Brain microvascular endothelial cell (primary cell): ENCODE measurements at regions not wholly inside any gene's neighbourhood (a gene's known extent, or its start where the extent isn't known, plus 50 kb on each side); places are given as distances from the start of the nearest gene placed in this dataset.

ENCODE experiments used
- DNase-seq: peaks from one replicate; pipeline ENCODE4 v3.0.0-alpha.2; 2020
- H3K27ac ChIP-seq: fragments of 250-450 bp; sonication (Bioruptor Pico); 2 replicates; pipeline ENCODE4 v1.5.1; 2020; ENCODE audit warnings: mild to moderate bottlenecking, moderate library complexity
- H3K27me3 ChIP-seq: fragments of 250-450 bp; sonication (Bioruptor Pico); replicated peaks from 2 replicates; pipeline ENCODE4 v1.5.1; 2020; ENCODE audit warnings: mild to moderate bottlenecking
- H3K36me3 ChIP-seq: fragments of 250-450 bp; sonication (Bioruptor Pico); replicated peaks from 2 replicates; pipeline ENCODE4 v1.5.1; 2020; ENCODE audit warnings: mild to moderate bottlenecking
- H3K4me3 ChIP-seq: 2 replicates; pipeline ENCODE4 v1.5.1; 2011; ENCODE audit warnings: low read depth, mild to moderate bottlenecking, control low read depth, low read length, moderate library complexity
- in situ Hi-C: cut with HindIII; loops from 2 replicates; pipeline ENCODE4 v1.10.0; 2017; ENCODE audit warnings: low sequenced_read_pairs, low pct_ligation_motif_present
- TF ChIP-seq, protein P1 (sequence below): IDR thresholded peaks from 2 replicates; pipeline ENCODE4 v1.5.1; 2011; ENCODE audit warnings: low read depth, mild to moderate bottlenecking, moderate library complexity, low read length, control low read depth, inconsistent platforms; ENCODE audit errors: missing control alignments

DNA sequence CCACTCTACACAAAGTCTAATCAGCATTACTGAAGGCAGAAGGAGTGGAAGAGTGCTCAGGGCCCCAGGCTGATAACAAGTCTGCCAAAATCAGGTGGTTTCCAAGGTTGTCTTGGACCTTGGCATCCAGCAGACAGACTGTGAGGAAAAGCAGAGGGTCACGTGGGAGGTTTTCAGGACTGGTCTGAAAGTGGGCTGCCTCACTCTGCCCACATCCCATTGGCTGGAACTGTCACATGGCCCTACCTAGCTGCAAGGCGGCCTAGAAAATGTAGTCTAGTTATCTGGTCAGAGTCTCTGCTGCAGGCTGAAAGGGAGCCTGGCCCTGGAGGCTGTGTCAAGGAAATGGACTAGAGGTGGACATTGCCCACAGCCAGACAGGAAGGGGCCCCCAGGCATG, 310.7 kb upstream of the ASIC2 start:
- TF ChIP-seq, protein P1, sequence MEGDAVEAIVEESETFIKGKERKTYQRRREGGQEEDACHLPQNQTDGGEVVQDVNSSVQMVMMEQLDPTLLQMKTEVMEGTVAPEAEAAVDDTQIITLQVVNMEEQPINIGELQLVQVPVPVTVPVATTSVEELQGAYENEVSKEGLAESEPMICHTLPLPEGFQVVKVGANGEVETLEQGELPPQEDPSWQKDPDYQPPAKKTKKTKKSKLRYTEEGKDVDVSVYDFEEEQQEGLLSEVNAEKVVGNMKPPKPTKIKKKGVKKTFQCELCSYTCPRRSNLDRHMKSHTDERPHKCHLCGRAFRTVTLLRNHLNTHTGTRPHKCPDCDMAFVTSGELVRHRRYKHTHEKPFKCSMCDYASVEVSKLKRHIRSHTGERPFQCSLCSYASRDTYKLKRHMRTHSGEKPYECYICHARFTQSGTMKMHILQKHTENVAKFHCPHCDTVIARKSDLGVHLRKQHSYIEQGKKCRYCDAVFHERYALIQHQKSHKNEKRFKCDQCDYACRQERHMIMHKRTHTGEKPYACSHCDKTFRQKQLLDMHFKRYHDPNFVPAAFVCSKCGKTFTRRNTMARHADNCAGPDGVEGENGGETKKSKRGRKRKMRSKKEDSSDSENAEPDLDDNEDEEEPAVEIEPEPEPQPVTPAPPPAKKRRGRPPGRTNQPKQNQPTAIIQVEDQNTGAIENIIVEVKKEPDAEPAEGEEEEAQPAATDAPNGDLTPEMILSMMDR = no peak
- Histone ChIP-seq H3K27me3 (no peaks in the 10 kb centered on the region), H3K4me3 (no peak overlapping the region), H3K27ac (no peak overlapping the region), H3K36me3 (no peaks in the 10 kb centered on the region)
- in situ Hi-C loops = no loop called here
- DNase-seq = no peak

DNA sequence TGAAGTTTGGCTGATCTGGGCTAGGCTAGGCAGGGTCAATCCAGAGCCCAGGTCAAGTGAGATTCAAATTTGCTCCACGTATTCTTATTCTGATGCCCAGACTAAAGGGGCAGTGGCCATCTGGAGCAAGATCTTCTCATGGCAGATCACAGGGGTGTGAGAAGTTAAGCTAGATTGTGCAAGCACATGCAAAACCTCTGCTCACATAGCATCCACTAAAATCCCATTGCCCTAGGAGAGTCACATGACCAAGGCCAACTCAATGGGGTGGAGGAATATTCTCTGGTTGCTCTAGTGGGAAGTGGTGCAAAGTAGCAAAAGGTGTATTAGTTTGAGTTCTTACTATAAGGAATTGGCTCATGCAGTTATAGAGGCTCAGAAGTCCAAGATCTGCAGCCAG, 318.4 kb upstream of the ASIC2 start:
- no peak overlapping the region for H3K27ac ChIP-seq
- H3K4me3 ChIP-seq = no peak overlapping the region
- in situ Hi-C loops = no loop called here
- H3K27me3 ChIP-seq = no peaks in the 10 kb centered on the region
- H3K36me3 ChIP-seq = no peaks in the 10 kb centered on the region
- no peak for DNase-seq
- TF ChIP-seq, protein P1 = no peak

DNA sequence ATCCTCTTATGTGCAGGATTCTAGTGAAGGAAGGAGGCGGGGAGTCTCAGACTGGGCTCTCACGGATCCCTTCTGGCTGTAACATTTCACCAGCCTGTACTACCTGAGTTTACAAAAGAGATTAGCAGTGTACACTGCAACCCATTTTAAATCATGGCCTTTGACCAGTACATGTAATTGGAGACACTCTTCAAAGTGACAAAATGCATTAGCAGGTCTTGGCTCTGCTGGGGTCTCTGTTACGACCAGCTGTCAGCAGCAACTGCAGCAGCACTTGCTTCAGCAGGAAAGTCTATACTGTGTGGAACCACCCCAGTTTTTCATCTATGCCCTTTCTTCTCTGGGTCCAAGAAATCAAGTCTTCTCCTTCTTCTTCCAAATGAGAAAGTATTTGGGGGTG, 322.8 kb upstream of the ASIC2 start:
- DNase-seq = no peak
- Histone ChIP-seq H3K4me3 (no peak overlapping the region), H3K27me3 (no peaks in the 10 kb centered on the region), H3K36me3 (no peaks in the 10 kb centered on the region), H3K27ac (no peak overlapping the region)
- in situ Hi-C loops = no loop called here
- TF ChIP-seq, protein P1 = no peak

DNA sequence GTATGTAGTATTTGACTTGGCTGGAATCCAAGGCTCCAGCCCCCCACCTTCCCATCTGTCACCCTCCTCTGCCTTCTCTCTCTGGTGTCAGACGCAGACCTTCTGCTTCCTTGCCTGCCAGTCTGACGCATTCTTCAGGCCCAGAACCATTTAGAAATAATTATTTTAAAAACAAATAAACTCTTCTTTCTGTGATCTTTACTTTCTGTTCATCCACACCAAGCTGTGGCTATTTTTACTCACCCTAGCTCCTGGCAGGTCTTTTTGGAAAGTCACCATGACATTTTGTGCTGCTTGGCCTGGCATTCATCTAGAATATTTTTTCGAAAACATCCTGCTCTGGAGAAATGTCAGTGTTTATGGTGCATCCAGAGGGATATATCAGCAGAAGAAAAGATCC, 330.7 kb upstream of the ASIC2 start:
- Histone ChIP-seq H3K27ac (no peak overlapping the region), H3K36me3 (no peaks in the 10 kb centered on the region), H3K27me3 (no peaks in the 10 kb centered on the region), H3K4me3 (no peak overlapping the region)
- TF ChIP-seq, protein P1 = no peak
- in situ Hi-C loops = no loop called here
- DNase-seq = no peak

DNA sequence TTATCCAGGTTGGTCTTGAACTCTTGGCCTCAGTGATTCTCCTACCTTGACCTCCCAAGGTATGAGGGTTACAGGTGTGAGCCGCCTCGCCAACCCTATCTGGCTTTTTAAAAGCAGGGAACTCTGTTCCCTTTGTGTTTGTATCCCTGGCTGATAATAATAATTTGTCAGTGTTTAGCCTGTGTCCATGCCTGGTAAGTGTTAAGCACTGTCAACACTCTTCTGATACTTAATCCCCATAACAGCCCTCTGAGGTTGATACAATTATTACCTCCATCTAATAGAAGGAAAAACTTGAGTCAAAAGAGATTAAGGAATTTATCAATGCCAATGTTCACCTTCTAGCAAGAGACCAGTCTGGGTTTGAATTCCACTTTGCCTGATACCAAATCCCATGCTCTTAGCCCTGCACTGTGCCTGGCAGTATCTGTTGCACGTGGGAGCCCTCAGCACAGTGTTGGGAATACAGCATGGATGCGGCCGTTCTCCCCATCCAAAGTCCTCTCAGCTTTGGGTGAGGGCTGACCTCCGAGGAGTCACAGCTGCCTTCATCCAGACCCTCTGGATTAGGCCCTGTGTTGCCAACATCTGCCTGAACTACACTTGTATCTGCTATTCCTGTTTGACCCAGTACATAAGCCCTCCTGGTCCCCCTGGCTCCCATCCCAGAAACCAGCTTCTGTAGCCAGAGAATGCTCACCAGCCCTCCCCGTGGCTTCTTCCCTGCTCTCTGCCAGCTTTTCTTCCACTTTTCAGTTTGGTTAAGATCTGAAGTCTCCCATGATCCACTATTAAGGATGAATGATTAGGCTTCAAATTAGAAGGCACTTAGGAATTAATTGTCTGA, 335.6 kb upstream of the ASIC2 start:
- H3K36me3 ChIP-seq = no peaks in the 10 kb centered on the region
- no peaks in the 10 kb centered on the region for H3K27me3 ChIP-seq
- TF ChIP-seq, protein P1 = no peak
- in situ Hi-C loops = no loop called here
- H3K4me3 ChIP-seq = no peak overlapping the region
- H3K27ac ChIP-seq = no peak overlapping the region
- DNase-seq = no peak

DNA sequence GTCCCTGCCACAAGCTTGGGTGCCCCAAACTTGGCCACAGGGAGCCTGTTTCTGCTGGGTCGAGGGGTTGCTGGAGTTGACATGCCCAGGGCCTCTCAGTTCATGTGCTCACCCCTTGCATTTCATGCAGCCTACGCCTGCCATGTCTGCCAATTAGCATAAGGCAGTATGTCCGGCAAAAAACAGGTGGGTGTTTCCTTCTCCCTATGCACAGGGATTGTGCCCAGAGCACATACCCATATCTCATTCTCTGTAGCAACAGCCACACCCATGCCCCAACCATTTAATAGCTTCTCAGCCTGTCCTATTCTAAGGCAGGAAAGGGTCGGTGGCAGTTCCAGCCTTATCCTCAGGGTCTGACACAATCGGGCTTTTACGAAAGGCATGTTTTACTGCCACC, 340.4 kb upstream of the ASIC2 start:
- in situ Hi-C loops = no loop called here
- Histone ChIP-seq H3K27ac (no peak overlapping the region), H3K4me3 (no peak overlapping the region)

More for the DNA sequence above, 340.4 kb upstream of the ASIC2 start:
- no peak for DNase-seq
- H3K36me3 ChIP-seq = no peaks in the 10 kb centered on the region
- H3K27me3 ChIP-seq = no peaks in the 10 kb centered on the region
- TF ChIP-seq, protein P1 = no peak
